ENCODE measurements at regions not wholly inside any gene's neighbourhood (a gene's known extent, or its start where the extent isn't known, plus 50 kb on each side); places are given as distances from the start of the nearest gene placed in this dataset.
"Not testable (repeated sequence)": the region's sequence is repeated elsewhere in the genome, so short reads cannot be mapped to it uniquely, and the experiment has no call there.

DNA sequence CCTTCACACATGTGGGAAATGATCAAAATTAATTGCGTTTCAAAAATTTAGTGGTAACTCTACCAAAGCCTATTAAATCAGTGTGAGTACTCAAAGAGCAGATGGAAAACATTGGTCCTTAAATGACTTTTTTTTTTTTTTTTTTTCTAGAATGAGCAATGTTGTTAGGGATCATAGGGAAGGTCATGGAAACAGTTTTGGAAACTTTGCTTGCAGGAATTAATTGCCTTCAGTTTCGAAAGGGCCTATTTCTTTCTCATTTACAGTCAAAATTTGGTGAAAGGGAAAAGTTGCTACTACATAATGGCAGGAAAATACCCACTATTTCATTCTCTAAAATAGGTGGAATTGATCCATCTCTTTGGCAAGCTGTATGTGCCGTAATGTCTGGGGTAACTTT lies 160.9 kb downstream of the RTL9 start:
- no peak for DNase-seq

DNA sequence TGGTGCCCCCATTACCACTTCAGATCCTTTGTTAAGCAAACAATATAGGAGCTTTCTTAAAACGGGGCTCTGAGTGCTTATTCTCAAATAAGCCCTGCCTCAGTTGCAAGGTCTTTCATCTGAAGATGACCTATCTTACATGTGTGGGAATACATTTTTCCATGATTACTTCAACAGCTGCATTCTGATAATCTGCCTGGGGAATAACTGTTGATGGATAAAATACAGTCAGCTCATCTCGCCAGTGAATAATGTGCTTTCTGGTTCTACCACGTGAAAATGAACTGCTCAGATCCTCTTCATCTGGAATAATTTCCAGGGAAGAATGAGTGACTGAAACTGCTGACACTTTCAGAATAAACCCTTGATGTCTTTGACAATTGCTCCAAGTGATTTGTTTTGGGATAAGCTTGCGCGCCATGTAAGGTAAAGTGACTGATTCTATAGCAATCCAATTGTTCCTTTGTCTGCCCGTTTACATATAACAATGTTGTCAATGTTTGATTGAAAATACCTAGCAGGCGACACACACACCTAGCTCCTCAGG lies 161.3 kb downstream of the RTL9 start:
- DNase-seq: no peak

DNA sequence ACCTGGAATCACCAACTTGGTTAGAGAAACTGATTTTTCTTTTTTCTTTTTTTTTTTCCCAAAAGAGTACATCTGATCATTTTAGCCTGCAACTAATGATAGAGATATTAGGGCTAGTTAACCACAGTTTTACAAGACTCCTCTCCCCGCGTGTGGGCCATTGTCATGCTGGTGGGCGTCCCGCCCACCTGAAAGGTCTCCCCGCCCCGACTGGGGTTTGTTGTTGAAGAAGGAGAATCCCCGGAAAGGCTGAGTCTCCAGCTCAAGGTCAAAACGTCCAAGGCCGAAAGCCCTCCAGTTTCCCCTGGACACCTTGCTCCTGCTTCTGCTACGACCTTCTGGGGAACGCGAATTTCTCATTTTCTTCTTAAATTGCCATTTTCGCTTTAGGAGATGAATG lies 162.0 kb downstream of the RTL9 start:
- not testable (repeated sequence) for DNase-seq

DNA sequence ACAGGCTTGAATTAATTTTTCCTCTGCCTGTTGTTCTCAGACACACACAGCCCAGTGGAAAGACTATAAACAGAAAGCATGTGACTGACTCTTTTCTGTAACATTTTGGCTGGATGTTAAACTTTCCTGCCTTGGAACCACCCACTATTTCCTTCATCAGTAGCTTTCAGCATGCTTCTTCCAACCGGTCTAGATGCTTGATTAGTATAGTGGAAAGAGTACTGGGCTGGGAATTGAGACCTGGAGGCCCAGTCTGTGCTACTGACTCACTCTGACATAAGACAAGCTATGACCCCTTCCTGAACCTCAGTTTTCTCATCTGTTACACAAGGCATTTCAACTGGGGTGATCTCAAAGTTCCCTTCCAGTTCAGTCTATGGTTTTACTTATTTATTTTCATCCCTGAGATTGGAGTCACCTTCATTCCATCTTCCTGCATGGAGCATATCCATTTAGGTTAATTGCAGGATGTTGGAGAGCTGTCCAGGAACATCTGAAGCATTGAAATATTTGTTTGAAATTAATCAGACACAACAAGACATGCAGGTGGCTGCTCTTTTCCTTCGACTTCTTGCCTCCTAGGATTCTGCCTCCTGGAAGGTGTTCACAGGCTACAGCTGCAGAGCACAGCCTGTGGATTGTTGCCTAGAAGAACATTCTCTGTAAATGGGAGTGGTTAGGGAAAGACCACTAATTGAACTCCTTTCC lies 173.4 kb downstream of the RTL9 start:
- no peak for DNase-seq

DNA sequence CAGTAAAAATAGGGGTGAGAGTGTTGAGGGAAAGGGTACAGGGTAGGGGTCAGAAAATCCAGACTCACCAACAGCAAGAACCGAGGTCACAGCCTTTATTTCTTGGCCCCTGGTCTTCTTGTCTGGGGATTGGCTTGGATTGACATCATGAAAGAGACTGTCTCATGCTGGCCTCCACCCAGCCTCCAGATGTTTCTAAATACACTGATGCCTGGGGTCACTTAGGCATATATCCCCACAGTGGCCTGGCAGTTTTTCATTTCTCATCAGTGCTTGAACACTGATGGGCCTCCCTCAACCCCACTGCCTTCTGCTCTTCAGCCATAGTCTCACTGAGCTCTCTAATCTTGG lies 173.9 kb downstream of the RTL9 start:
- no peak for DNase-seq

DNA sequence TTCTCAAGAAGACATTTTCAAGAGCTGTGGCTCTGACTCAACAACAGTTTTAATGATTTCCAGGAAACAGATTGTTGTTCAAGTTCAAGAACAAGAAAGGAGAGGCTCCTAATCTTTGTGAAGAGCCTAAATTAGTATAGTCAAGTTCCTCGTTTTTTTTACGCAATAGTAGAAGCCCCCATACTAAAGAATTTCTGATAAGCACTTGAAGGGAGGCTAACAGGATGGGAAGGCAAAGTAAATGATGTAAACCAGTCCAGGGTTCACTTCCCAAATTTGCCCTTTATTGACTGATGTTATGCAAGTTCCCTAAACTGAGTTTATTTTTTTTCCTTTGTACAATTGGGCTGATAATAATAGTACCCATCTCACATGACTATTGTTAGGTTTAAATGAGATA lies 178.2 kb downstream of the RTL9 start:
- DNase-seq: peak; percentile 63

DNA sequence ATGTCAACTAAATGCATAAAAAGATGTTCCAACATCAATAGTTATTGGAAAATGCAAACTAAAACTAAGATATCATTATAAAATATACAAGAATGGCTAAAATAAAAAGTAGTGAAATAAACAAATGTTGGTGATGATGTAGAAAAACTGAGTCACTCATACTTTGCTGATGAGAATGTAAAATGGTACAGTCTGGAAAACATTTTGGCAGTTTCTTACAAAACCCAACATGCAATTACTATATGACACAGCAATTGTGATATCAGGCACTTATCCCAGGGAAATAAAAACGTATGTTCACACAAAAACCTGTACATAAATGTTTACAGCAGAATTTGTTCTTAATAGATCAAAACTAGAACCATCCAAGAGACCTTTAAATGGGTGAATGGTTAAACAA lies 182.6 kb downstream of the RTL9 start:
- no peak for DNase-seq

DNA sequence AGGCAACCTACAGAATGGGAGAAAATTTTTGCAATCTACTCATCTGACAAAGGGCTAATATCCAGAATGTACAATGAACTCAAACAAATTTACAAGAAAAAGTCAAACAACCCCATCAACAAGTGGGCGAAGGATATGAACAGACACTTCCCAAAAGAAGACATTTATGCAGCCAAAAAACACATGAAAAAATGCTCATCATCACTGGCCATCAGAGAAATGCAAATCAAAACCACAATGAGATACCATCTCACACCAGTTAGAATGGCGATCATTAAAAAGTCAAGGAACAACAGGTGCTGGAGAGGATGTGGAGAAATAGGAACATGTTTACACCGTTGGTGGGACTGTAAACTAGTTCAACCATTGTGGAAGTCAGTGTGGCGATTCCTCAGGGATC lies 192.2 kb downstream of the RTL9 start:
- not testable (repeated sequence) for DNase-seq

DNA sequence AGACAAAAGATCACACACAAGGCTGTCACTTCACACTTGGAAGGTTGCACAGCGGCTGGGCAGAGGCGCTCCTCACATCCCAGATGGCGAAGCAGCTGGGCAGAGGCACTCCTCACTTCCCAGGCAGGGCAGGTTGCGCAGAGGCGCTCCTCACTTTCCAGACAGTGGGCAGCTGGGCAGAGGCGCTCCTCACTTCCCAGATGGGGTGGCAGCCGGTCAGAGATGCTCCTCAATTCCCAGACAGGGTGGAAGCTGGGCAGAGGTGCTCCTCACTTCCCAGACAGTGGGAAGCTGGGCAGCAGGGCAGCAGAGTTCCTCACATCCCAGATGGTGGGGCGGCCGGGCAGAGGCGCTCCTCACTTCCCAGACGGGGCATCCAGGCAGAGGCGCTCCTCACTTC lies 199.2 kb downstream of the RTL9 start:
- no peak for DNase-seq

DNA sequence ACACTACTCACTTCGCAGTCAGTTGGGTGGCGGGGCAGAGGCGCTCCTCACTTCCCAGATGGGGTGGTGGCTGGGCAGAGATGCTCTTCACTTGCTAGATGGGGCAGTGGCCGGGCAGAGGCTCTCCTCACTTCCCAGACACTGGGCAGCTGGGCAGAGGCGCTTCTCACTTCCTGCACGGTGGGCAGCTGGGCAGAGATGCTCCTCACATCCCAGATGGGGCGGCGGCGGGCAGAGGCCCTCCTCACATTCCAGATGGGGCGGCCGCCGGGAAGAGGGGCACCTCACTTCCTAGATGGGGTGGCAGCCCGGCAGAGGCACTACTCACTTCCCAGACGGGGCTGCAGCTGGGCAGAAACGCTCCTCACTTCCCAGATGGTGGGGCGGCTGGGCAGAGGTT lies 199.8 kb downstream of the RTL9 start:
- no peak for DNase-seq

DNA sequence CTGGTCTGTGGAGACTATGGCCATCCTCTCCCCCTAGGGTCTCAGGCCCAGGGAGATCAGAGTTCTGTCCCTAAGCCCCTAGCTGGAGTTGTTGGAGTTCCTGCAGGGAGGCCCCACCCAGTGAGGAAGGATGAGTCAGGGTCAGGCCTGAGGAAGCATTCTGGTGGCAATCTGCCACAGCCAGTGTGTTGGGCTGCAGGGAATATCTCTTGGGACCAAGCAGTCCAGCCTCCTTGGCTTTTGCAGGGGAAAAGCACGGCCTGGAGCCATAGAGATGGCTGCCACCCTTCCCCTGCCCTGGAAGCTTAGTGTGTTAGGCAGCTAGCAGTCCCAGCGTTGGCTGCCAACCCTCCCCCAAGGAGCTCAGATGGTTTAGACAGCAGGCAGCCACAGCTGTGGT lies 202.4 kb downstream of the RTL9 start:
- DNase-seq: no peak

DNA sequence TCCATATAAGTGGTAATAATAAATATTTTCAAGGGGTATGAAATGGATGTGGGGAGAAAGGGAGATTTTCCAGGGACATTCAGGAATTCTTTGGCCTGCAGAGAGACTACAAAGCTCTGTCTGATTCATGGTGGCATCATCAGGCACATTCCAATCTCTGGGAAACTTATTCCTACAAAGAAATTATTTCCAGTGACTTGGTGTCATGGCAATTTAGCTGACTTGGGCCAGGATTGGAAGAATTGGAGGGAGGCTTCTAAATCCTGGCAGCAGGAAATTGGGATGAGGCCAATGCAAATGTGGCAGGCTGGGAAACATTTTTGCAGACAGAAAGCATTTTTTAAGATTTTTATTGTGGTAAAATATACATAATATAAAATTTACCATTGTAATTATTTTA lies 204.6 kb downstream of the RTL9 start:
- DNase-seq: no peak

DNA sequence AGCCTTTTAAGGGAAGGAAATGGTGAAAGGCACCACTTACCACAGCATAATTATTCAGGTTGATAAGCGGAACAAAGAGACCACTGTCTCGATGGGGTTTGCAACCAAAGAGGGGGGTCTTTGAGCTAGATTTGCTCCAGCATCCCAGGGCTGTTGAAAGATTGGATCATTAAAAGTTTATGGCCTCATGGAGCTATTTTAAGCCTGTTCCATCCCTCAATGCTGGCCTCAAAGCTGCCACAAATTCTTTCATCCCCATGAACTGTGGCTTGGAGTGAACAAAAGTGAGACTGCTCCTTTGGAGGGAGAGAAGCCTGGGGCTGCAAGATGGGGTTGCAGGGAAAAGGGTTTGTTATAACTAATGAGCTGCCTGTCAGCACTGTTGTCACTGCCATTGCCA lies 209.8 kb downstream of the RTL9 start:
- DNase-seq: no peak

DNA sequence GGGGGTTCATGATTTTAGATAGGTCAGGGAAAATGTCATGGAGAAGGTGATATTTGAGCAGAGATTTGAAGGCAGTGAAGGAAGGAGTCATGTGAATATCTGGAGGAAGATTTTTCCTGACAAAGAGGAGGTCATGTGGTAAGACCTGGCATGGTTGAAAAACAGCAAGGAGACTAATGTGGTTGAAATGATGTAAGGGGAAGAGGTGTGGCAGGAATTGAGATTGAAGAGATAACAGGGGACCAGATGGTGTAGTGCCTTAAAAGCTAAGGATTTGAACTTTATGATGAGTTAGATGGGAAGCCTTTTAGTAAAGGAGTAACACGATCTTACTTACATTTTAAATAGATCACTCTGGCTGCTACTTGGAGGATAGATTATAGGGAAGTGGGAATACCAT lies 210.9 kb downstream of the RTL9 start:
- peak; percentile 52 for DNase-seq

DNA sequence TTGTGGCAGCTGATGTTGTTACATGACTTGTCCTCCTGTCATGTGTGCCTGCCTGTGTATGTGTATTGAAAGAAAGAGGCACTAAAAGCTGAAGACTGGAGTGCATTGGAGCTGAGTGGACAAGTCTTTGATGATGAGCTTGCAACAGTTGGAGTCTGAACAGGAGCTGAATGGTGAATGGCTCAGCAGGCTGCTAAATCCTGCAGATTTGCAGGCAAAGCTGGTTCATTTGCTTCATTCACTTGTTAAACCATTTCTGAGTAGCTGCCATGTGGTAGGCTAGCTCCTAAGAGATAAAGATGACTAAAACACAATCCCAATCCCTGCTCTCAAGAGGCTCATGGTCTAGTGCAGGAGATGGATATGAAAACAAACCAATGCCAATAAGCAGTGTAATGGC lies 217.3 kb downstream of the CHRDL1 start:
- no peak for DNase-seq

DNA sequence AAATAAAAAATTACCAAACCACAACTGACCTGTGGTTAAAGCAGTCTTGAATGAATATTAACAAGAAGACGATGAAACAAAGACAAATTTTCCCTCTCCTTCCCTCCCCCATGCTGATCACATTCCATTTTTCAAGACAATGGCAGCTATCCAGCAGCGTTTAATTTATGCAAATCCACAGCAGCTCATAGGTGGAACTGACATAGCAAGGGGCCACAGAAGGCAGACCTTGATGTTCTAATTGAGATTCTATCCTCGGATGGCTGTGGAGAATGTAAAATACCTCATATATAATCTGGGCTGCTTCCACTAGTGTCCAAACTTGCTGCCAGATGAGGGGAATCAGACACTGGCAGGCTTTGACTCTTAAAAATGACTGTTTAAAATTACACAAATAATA lies 211.5 kb downstream of the CHRDL1 start:
- peak; percentile 14 for DNase-seq

DNA sequence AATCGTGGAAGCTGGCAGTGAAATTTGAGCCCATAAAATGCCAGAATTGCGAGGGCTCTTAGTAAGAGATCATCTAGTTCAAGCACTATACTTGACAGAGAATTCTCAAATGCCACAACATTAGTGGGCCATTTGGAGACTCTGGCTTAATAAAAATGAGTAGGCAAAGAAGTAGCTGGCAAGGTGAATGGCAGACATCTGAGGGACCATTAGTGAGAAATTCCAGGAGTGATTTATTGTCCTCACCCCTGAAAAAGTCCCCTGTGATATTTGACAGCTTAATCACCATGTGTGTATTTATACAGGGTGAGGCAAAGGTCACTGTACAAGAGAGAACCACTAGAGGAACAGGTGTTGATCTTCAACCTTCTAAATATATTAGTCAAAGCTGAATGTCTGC lies 207.5 kb downstream of the CHRDL1 start:
- DNase-seq: peak; percentile 94

DNA sequence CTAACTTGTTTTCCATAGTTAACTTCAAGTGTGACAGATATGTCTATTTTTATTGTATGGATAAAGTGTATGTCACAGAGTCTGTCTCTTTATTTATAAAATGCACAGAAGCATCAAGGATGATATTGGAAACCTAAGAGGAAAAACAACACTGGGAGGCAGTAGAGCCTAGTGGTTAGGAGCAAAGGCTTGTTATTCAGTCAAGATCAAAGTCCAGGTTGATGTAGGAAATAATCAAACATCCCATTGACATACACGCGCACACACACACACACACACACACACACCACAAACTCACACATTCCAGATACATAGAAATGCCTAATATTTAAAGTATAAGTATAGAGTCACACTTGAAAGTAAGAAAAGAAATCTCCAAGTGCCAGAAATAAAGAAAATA lies 206.8 kb downstream of the CHRDL1 start:
- DNase-seq: no peak

DNA sequence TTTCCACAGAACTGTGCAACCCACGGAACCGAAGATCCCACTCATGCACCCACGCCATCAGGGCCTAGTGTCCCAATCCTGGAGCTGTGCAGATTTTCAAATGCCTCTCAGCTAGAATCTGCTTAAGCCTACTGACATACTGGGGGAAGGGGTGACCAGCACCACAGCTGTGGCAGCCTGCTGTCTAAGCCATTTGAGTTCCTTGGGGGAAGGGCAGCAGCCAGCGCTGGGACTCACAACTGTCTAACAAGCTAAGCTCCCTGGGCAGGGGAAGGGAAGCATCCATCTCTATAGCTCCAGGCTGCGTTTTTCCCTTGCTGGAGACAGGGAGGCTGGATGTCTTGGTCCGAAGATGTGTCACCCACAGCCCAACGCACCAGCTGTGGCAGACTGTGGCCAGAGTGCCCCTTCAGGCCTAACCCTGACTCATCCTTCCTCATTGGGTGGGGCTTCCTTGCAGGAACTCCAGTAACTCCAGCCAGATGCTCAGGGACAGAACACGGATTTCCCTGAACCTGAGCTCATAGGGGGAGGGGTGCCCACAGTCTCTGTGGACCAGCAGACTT lies 194.8 kb downstream of the CHRDL1 start:
- peak; percentile 12 for DNase-seq

DNA sequence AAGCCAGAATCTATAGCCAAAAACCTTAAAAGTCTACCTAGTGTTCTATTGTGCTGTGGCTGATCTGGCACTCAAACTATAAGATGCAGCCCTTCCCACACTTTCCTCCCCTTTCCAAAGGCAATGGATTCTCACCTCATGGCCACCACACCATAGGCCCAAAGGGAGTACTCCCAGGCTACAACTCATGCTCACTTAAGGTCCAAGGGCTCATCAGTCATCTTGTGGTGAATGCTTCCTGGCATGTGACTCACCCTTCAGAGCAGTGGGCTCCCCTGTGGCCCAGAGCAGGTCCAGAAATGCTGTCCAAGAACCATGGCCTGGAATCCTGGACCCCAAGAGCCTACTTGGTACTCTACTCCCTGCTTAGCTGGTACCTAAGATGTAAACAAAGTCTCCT lies 181.0 kb downstream of the CHRDL1 start:
- DNase-seq: no peak
